ENCODE measurements at regions not wholly inside any gene's neighbourhood (a gene's known extent, or its start where the extent isn't known, plus 50 kb on each side); places are given as distances from the start of the nearest gene placed in this dataset.

- intact Hi-C loops (cut with DNase I) = no loop called here
These were observed 260.0 kb downstream of the FIGN start for GRCh38 chr2:163475815-163476214.

GRCh38 chr2:163474889-163475288 is 260.9 kb downstream of the FIGN start:
- intact Hi-C loops (cut with DNase I) = no loop called here
- Histone ChIP-seq H3K9me3 (replicated peaks in 1 of 3) (no peaks in the 10 kb centered on the region), H3K4me1 (replicated peaks in 1 of 2) (no peaks in the 10 kb centered on the region), H3K27ac (no peak overlapping the region), H3K4me3 (no peak overlapping the region), H3K27me3 (no peaks in the 10 kb centered on the region), H3K36me3 (replicated peaks in 1 of 2) (no peaks in the 10 kb centered on the region)
- DNase-seq = no peak
- TF ChIP-seq POLR2A (IDR thresholded peaks at IDR 0.05) (no peak), CTCF (IDR thresholded peaks at IDR 0.05) (no peak)
- 63 to 74% (median 73%) methylated on average over 4 of the region's 4 CpGs for WGBS, 4 donors

More at GRCh38 chr2:163475815-163476214, 260.0 kb downstream of the FIGN start:
- no peak for DNase-seq
- 74 to 86% (median 83%) methylated on average over 3 of the region's 3 CpGs for WGBS, 4 donors
- H3K36me3 ChIP-seq (replicated peaks in 1 of 2) = no peaks in the 10 kb centered on the region
- no peak overlapping the region for H3K27ac ChIP-seq
- TF ChIP-seq POLR2A (IDR thresholded peaks at IDR 0.05) (no peak), CTCF (IDR thresholded peaks at IDR 0.05) (no peak)
- no peaks in the 10 kb centered on the region for H3K9me3 ChIP-seq (replicated peaks in 1 of 3)
- no peaks in the 10 kb centered on the region for H3K27me3 ChIP-seq
- no peak overlapping the region for H3K4me3 ChIP-seq
- no peaks in the 10 kb centered on the region for H3K4me1 ChIP-seq (replicated peaks in 1 of 2)

GRCh38 chr2:163474319-163474744 is 261.5 kb downstream of the FIGN start:
- Histone ChIP-seq H3K4me1 (replicated peaks in 1 of 2) (no peaks in the 10 kb centered on the region), H3K36me3 (replicated peaks in 1 of 2) (no peaks in the 10 kb centered on the region), H3K27me3 (no peaks in the 10 kb centered on the region), H3K4me3 (no peak overlapping the region), H3K27ac (no peak overlapping the region), H3K9me3 (replicated peaks in 1 of 3) (no peaks in the 10 kb centered on the region)
- intact Hi-C loops (cut with DNase I) = no loop called here
- TF ChIP-seq POLR2A (IDR thresholded peaks at IDR 0.05) (no peak), CTCF (IDR thresholded peaks at IDR 0.05) (no peak)
- no peak for DNase-seq
- 83 to 90% (median 85%) methylated on average over 4 of the region's 4 CpGs for WGBS, 4 donors

DNA sequence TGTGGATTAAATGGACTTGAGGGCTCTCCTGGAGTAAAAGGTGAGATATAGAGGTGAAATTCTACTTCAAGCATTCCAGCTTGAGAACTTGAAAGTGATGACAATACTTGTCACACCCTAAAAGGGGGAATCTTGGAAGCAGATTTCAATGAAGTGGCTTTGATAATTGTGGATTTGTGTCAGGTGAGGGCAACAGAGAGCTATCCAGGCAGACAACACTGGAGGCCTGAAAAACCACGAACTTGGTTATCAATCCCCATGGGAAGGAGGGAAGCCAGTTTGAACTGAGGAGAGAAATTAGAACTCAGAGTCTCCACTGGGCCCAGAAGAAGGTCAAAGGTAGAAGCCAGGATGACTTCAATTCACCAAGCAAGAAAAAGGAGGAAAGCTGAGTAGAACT is 263.9 kb downstream of the FIGN start:
- H3K27ac ChIP-seq = no peak overlapping the region
- no peaks in the 10 kb centered on the region for H3K36me3 ChIP-seq (replicated peaks in 1 of 2)
- no peaks in the 10 kb centered on the region for H3K27me3 ChIP-seq
- no peaks in the 10 kb centered on the region for H3K4me1 ChIP-seq (replicated peaks in 1 of 2)
- no peak overlapping the region for H3K4me3 ChIP-seq
- WGBS, 4 donors = 0 to 19% (median 15%) methylated on average over 1 of the region's 1 CpG
- TF ChIP-seq POLR2A (IDR thresholded peaks at IDR 0.05) = no peak
- TF ChIP-seq CTCF (IDR thresholded peaks at IDR 0.05) = peak in 5 of 6 experiments; percentile 15 to 47 (median 37)
- intact Hi-C loops (cut with DNase I) = no loop called here
- peak in 2 of 7 donors; percentile 12 to 15 for DNase-seq
- no peaks in the 10 kb centered on the region for H3K9me3 ChIP-seq (replicated peaks in 1 of 3)
